HCT116 (cell line): ENCODE measurements at regions not wholly inside any gene's neighbourhood (a gene's known extent, or its start where the extent isn't known, plus 50 kb on each side); places are given as distances from the start of the nearest gene placed in this dataset.

ENCODE experiments used
- ATAC-seq: fragments of 200-7000 bp; cut with Tn5 transposase; 2 replicates; pipeline ENCODE4 v1.9.1; 2020; ENCODE audit warnings: mild to moderate bottlenecking, moderate library complexity
- BruUV-seq: library from RNA; stranded (reverse); fragments of 400-500 nt; replicated peaks from 2 replicates; lab custom pipeline; 2021; lab: Mats Ljungman, UMichigan
- CTCF ChIA-PET: fragments of 300-600 bp; sonication (Branson Sonifier 250); formaldehyde crosslinking; loops from one replicate; lab custom pipeline; 2021; ENCODE audit warnings: antibody characterized with exemption; lab: Charles Lee
- POLR2A ChIA-PET: fragments of 300-600, 350-600 bp; sonication (Branson Sonifier 250); formaldehyde crosslinking; loops from one replicate; lab custom pipeline; 2021; ENCODE audit warnings: antibody characterized with exemption; lab: Charles Lee
- RAD21 ChIA-PET, 2 experiments: fragments of 300-600 bp; sonication (Branson Sonifier 250); formaldehyde crosslinking; loops; one replicate each; lab custom pipeline; 2023; ENCODE audit warnings: low total read pairs in 2 of 2; ENCODE audit not compliant: uncharacterized antibody in 2 of 2, unreplicated experiment in 2 of 2, low non-redundant PET in 1 of 2; lab: Charles Lee
- DNase-seq: peaks from one replicate; pipeline ENCODE4 v3.0.0-alpha.2; 2010; ENCODE audit warnings: low read depth, low spot score
- H2AFZ ChIP-seq: fragments of 200-600 bp; shearing (Covaris generic), sonication (generic); 2 replicates; pipeline ENCODE4 v1.6.1; 2017; ENCODE audit warnings: low read depth, mixed run types, mixed read lengths, antibody characterized with exemption, low read length; ENCODE audit not compliant: poor library complexity, severe bottlenecking
- H3K27ac ChIP-seq: 2 replicates; pipeline ENCODE4 v1.5.1; 2012; ENCODE audit warnings: low read depth, low read length
- H3K27me3 ChIP-seq: fragments of 200-600 bp; sonication (generic); 2 replicates; pipeline ENCODE4 v1.6.1; 2016; ENCODE audit warnings: mixed run types, low read length, mixed read lengths; ENCODE audit not compliant: insufficient read depth
- H3K36me3 ChIP-seq, 2 experiments: fragments of 200-500 bp in 1 of 2; fragments of 200-600 bp in 1 of 2; sonication (Bioruptor generic) in 1 of 2; sonication (generic) in 1 of 2; 2 replicates each; pipeline versions ENCODE4 v1.5.1 to v1.6.1; 2014 to 2016; ENCODE audit warnings: low read length in 2 of 2, inconsistent platforms in 1 of 2, mixed read lengths in 1 of 2, mixed run types in 1 of 2; ENCODE audit not compliant: insufficient read depth in 2 of 2, control insufficient read depth in 1 of 2
- H3K4me1 ChIP-seq, 2 experiments: fragments of 200-600 bp in 1 of 2; sonication (generic) in 1 of 2; 2 replicates each; pipeline versions ENCODE4 v1.5.1 to v1.6.1; 2012 to 2017; ENCODE audit warnings: low read length in 2 of 2, inconsistent platforms in 1 of 2, mild to moderate bottlenecking in 1 of 2, mixed read lengths in 1 of 2, mixed run types in 1 of 2, moderate library complexity in 1 of 2; ENCODE audit not compliant: insufficient read depth in 2 of 2, control insufficient read depth in 1 of 2
- H3K4me2 ChIP-seq: fragments of 200-600 bp; sonication (generic); 2 replicates; pipeline ENCODE4 v1.6.1; 2017; ENCODE audit warnings: mixed run types, low read length, mixed read lengths
- H3K4me3 ChIP-seq, 2 experiments: fragments of 200-600 bp in 1 of 2; sonication (generic) in 1 of 2; replicated peaks in 1 of 2; 2 replicates each; pipeline ENCODE4 v1.5.1; 2011 to 2016; ENCODE audit warnings: low read length in 2 of 2, control low read depth in 1 of 2, low read depth in 1 of 2, mild to moderate bottlenecking in 1 of 2, mixed read lengths in 1 of 2, mixed run types in 1 of 2
- H3K79me2 ChIP-seq: fragments of 200-600 bp; sonication (generic); 2 replicates; pipeline ENCODE4 v1.6.1; 2017; ENCODE audit warnings: mild to moderate bottlenecking, mixed run types, low read length, moderate library complexity, mixed read lengths; ENCODE audit not compliant: insufficient read depth
- H3K9ac ChIP-seq: fragments of 200-600 bp; sonication (generic); 2 replicates; pipeline ENCODE4 v1.6.1; 2016; ENCODE audit warnings: low read length, mixed read lengths
- H3K9me2 ChIP-seq: fragments of 200-600 bp; sonication (generic), shearing (Covaris generic); 2 replicates; pipeline ENCODE4 v1.6.1; 2017; ENCODE audit warnings: mixed run types, mild to moderate bottlenecking, moderate library complexity; ENCODE audit not compliant: insufficient read depth
- H3K9me3 ChIP-seq, 2 experiments: fragments of 200-500 bp in 1 of 2; fragments of 200-600 bp in 1 of 2; sonication (Bioruptor generic) in 1 of 2; sonication (generic) in 1 of 2; 2 replicates each; pipeline ENCODE4 v1.6.1; 2014 to 2017; ENCODE audit warnings: low read length in 2 of 2, mixed read lengths in 2 of 2, inconsistent platforms in 1 of 2, low read depth in 1 of 2, mild to moderate bottlenecking in 1 of 2, mixed run types in 1 of 2, moderate library complexity in 1 of 2; ENCODE audit not compliant: control insufficient read depth in 1 of 2, insufficient read depth in 1 of 2
- H4K20me1 ChIP-seq: fragments of 200-600 bp; sonication (generic), shearing (Covaris generic); 2 replicates; pipeline ENCODE4 v1.6.1; 2017; ENCODE audit warnings: mixed run types, mild to moderate bottlenecking, moderate library complexity; ENCODE audit not compliant: insufficient read depth
- CBX3 ChIP-seq: IDR thresholded peaks from 2 replicates; pipeline ENCODE4 v1.6.1; 2012; ENCODE audit warnings: low read depth
- CEBPB ChIP-seq: IDR thresholded peaks from 2 replicates; pipeline ENCODE4 v1.6.1; 2012; ENCODE audit warnings: low read depth
- CTCF ChIP-seq, 3 experiments: fragments of 200-600 bp in 1 of 3; sonication (generic) in 1 of 3; IDR thresholded peaks in 2 of 3; conservative IDR thresholded peaks in 1 of 3; 2 replicates each; pipeline ENCODE4 v1.5.1; 2012 to 2017; ENCODE audit warnings: low read depth in 2 of 3, low read length in 2 of 3, antibody characterized with exemption in 1 of 3, borderline replicate concordance in 1 of 3, control low read depth in 1 of 3, mild to moderate bottlenecking in 1 of 3, mixed read lengths in 1 of 3, mixed run types in 1 of 3, moderate library complexity in 1 of 3; ENCODE audit not compliant: insufficient read depth in 1 of 3
- ELF1 ChIP-seq: IDR thresholded peaks from 2 replicates; pipeline ENCODE4 v1.6.1; 2012; ENCODE audit warnings: low read depth, borderline replicate concordance
- EZH2 ChIP-seq: fragments of 200-600 bp; sonication (generic); IDR thresholded peaks from 2 replicates; pipeline ENCODE4 v1.6.1; 2017; ENCODE audit warnings: antibody characterized with exemption, mixed run types
- EZH2phosphoT487 ChIP-seq: fragments of 200-600 bp; IDR thresholded peaks from 2 replicates; pipeline ENCODE4 v1.6.1; 2018; ENCODE audit warnings: antibody characterized with exemption, borderline replicate concordance
- FOSL1 ChIP-seq: IDR thresholded peaks from 2 replicates; pipeline ENCODE4 v1.6.1; 2012; ENCODE audit warnings: low read depth
- JUND ChIP-seq: IDR thresholded peaks from 2 replicates; pipeline ENCODE4 v1.6.1; 2012
- POLR2A ChIP-seq: IDR thresholded peaks from 2 replicates; pipeline ENCODE4 v1.7.0; 2011; ENCODE audit warnings: borderline replicate concordance; ENCODE audit not compliant: insufficient read depth, insufficient read length; ENCODE audit errors: extremely low read depth
- POLR2AphosphoS5 ChIP-seq: IDR thresholded peaks from 2 replicates; pipeline ENCODE4 v1.6.1; 2011; ENCODE audit warnings: mild to moderate bottlenecking, low read depth, low read length, moderate library complexity
- SIN3A ChIP-seq: IDR thresholded peaks from 2 replicates; pipeline ENCODE4 v1.6.1; 2012; ENCODE audit warnings: low read depth
- TCF7L2 ChIP-seq: IDR thresholded peaks from 2 replicates; pipeline ENCODE4 v1.7.0; 2011; ENCODE audit warnings: borderline replicate concordance, inconsistent platforms; ENCODE audit not compliant: insufficient read depth, insufficient read length; ENCODE audit errors: extremely low read depth
- YY1 ChIP-seq: IDR thresholded peaks from 2 replicates; pipeline ENCODE4 v1.6.1; 2011; ENCODE audit warnings: low read length, low read depth, moderate library complexity, mild to moderate bottlenecking; ENCODE audit not compliant: insufficient replicate concordance; ENCODE audit errors: extremely low read depth
- ZNF274 ChIP-seq: fragments of 200-500 bp; sonication (Bioruptor generic); IDR thresholded peaks from 2 replicates; pipeline ENCODE4 v1.6.1; 2014; ENCODE audit warnings: mild to moderate bottlenecking, low read depth, low read length, inconsistent platforms
- intact Hi-C: fragments of 100-400 bp; cut with micrococcal nuclease; formaldehyde crosslinking; loops from 2 replicates; pipeline ENCODE4 v1.10.0; 2022
- TF ChIP-seq, protein P1 (sequence below): IDR thresholded peaks from 2 replicates; pipeline ENCODE4 v1.6.1; 2011; ENCODE audit warnings: mild to moderate bottlenecking, low read length, moderate library complexity; ENCODE audit not compliant: insufficient replicate concordance; ENCODE audit errors: extremely low read depth

- H3K36me3 ChIP-seq, result no peaks in the 10 kb centered on the region
- RAD21 ChIA-PET, result no interaction called here
- H3K9me2 ChIP-seq, result no peaks in the 10 kb centered on the region
- TF ChIP-seq EZH2 (no peak), ZNF274 (no peak), FOSL1 (no peak), POLR2AphosphoS5 (no peak), CEBPB (no peak), ELF1 (no peak)
- intact Hi-C loops, result no loop called here
- no peaks in the 10 kb centered on the region for H4K20me1 ChIP-seq
- H3K27me3 ChIP-seq, result no peaks in the 10 kb centered on the region
- H3K4me3 ChIP-seq, result no peak overlapping the region
- H3K9me3 ChIP-seq, result no peaks in the 10 kb centered on the region
- no TSS peak for BruUV-seq
- H3K4me1 ChIP-seq, result peaks cover 3 to 24% of the 10 kb centered on the region in 2 experiments; a peak in 3 of 4 replicates
- no peak overlapping the region for H3K4me2 ChIP-seq
- H2AFZ ChIP-seq, result no peak overlapping the region
- no peak overlapping the region for H3K9ac ChIP-seq
- DNase-seq (no peak), ATAC-seq (no peak)
- H3K27ac ChIP-seq, result no peak overlapping the region
- CTCF ChIA-PET, result no interaction called here
- H3K79me2 ChIP-seq, result no peaks in the 10 kb centered on the region
- POLR2A ChIA-PET, result no interaction called here
Measured at GRCh38 chr1:47554082-47554481, 116.2 kb downstream of the FOXD2 start.

DNA sequence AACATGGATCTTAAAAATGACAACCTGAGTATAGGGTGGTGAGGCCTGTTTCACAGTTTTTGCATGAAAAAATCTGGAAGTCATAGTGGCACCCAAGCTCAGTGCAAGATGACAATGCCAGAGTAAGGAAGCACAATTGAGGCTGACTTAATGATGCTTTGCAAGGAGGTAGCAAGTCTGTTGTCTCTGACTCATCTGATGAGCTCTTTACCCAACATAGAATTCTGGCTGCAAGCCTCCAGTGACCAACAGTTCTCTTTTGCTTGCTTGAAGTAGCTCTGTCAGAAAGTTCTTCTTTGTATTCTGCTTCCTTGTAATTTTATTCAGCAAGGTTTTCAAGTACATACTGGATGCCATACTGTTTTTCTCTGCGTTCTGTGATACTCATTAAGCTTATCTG, 117.1 kb downstream of the FOXD2 start:
- H4K20me1 ChIP-seq, result no peaks in the 10 kb centered on the region
- H2AFZ ChIP-seq, result no peak overlapping the region
- RAD21 ChIA-PET, result no interaction called here
- no peaks in the 10 kb centered on the region for H3K9me2 ChIP-seq
- intact Hi-C loops, result no loop called here
- peak overlapping the region; percentile 49 for H3K4me2 ChIP-seq
- no peak overlapping the region for H3K27ac ChIP-seq
- CTCF ChIA-PET, result interaction anchor here (2.4 kb wide), 1 partner anchor 15 kb away, joined by 8 read pairs; no protein-coding TSS in a partner anchor
- no TSS peak for BruUV-seq
- H3K4me3 ChIP-seq, result no peak overlapping the region
- H3K9ac ChIP-seq, result no peak overlapping the region
- 0 out of 2 replicates have a peak, but pooled peaks have one; percentile 12 for ATAC-seq
- H3K36me3 ChIP-seq, result no peaks in the 10 kb centered on the region
- no peak for DNase-seq
- no peaks in the 10 kb centered on the region for H3K79me2 ChIP-seq
- POLR2A ChIA-PET, result no interaction called here
- TF ChIP-seq EZH2phosphoT487 (no peak), EZH2 (no peak), TCF7L2 (no peak), CEBPB (no peak), POLR2A (no peak), CBX3 (no peak), YY1 (no peak), FOSL1 (no peak), SIN3A (no peak), CTCF (IDR thresholded peaks at IDR 0.05 in 2 of 3, conservative IDR thresholded peaks at IDR 0.05 in 1 of 3; ENCODE audit: borderline replicate concordance in 1 of 3, insufficient read depth in 1 of 3, low read depth in 2 of 3, low read length in 2 of 3) (no peak), ZNF274 (no peak), JUND (no peak)
- TF ChIP-seq, protein P1, sequence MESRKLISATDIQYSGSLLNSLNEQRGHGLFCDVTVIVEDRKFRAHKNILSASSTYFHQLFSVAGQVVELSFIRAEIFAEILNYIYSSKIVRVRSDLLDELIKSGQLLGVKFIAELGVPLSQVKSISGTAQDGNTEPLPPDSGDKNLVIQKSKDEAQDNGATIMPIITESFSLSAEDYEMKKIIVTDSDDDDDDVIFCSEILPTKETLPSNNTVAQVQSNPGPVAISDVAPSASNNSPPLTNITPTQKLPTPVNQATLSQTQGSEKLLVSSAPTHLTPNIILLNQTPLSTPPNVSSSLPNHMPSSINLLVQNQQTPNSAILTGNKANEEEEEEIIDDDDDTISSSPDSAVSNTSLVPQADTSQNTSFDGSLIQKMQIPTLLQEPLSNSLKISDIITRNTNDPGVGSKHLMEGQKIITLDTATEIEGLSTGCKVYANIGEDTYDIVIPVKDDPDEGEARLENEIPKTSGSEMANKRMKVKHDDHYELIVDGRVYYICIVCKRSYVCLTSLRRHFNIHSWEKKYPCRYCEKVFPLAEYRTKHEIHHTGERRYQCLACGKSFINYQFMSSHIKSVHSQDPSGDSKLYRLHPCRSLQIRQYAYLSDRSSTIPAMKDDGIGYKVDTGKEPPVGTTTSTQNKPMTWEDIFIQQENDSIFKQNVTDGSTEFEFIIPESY, result no peak
- peaks cover 3 to 31% of the 10 kb centered on the region in 2 experiments; a peak in 3 of 4 replicates for H3K4me1 ChIP-seq
- H3K9me3 ChIP-seq, result no peaks in the 10 kb centered on the region
- H3K27me3 ChIP-seq, result no peaks in the 10 kb centered on the region
